HG03558 (cell line): ENCODE measurements at regions not wholly inside any gene's neighbourhood (a gene's known extent, or its start where the extent isn't known, plus 50 kb on each side); places are given as distances from the start of the nearest gene placed in this dataset.
"Not testable (repeated sequence)": the region's sequence is repeated elsewhere in the genome, so short reads cannot be mapped to it uniquely, and the experiment has no call there.

Experiments used
- ATAC-seq: cut with Tn5 transposase; IDR thresholded peaks from one replicate; pipeline ENCODE4 v1.9.1; 2021; ENCODE audit warnings: moderate number of reproducible peaks; ENCODE audit not compliant: unreplicated experiment; ENCODE audit errors: extremely low read depth

- no peak for ATAC-seq
Observed at GRCh38 chr5:98218838-98219237, 554.6 kb upstream of the RGMB start.

GRCh38 chr5:98227489-98227888 is 546.0 kb upstream of the RGMB start:
- no peak for ATAC-seq

GRCh38 chr5:98231089-98231488 is 542.4 kb upstream of the RGMB start:
- ATAC-seq = no peak

- not testable (repeated sequence) for ATAC-seq
Observed at GRCh38 chr5:98237794-98238193, 535.7 kb upstream of the RGMB start.

GRCh38 chr5:98243972-98244371 is 529.5 kb upstream of the RGMB start:
- no peak for ATAC-seq

GRCh38 chr5:98248949-98249348 is 524.5 kb upstream of the RGMB start:
- no peak for ATAC-seq

GRCh38 chr5:98258939-98259338 is 514.5 kb upstream of the RGMB start:
- ATAC-seq = no peak

GRCh38 chr5:98259595-98259994 is 513.9 kb upstream of the RGMB start:
- ATAC-seq = no peak

GRCh38 chr5:98263084-98263483 is 510.4 kb upstream of the RGMB start:
- no peak for ATAC-seq

- no peak for ATAC-seq
Observed at GRCh38 chr5:98268162-98268860, 505.2 kb upstream of the RGMB start.

- no peak for ATAC-seq
Observed at GRCh38 chr5:98275980-98276379, 497.5 kb upstream of the RGMB start.

GRCh38 chr5:98282521-98282920 is 490.9 kb upstream of the RGMB start:
- ATAC-seq = no peak

- no peak for ATAC-seq
Observed at GRCh38 chr5:98292496-98292895, 481.0 kb upstream of the RGMB start.

- ATAC-seq = no peak
Observed at GRCh38 chr5:98296426-98296825, 477.0 kb upstream of the RGMB start.

- ATAC-seq = no peak
Observed at GRCh38 chr5:98299435-98299834, 474.0 kb upstream of the RGMB start.

- ATAC-seq = no peak
Observed at GRCh38 chr5:98301547-98301946, 471.9 kb upstream of the RGMB start.

GRCh38 chr5:98307811-98308210 is 465.7 kb upstream of the RGMB start:
- ATAC-seq = no peak

- no peak for ATAC-seq
Observed at GRCh38 chr5:98308231-98308630, 465.2 kb upstream of the RGMB start.

GRCh38 chr5:98308960-98309359 is 464.5 kb upstream of the RGMB start:
- ATAC-seq = no peak

- ATAC-seq = peak; percentile 63
Observed at GRCh38 chr5:98309785-98310598, 463.5 kb upstream of the RGMB start.

GRCh38 chr5:98314292-98314691 is 459.2 kb upstream of the RGMB start:
- no peak for ATAC-seq

- ATAC-seq = no peak
Observed at GRCh38 chr5:98318386-98318785, 455.1 kb upstream of the RGMB start.
